ENCODE measurements at regions not wholly inside any gene's neighbourhood (a gene's known extent, or its start where the extent isn't known, plus 50 kb on each side); places are given as distances from the start of the nearest gene placed in this dataset.

GRCh38 chr16:13507530-13507929 is 412.4 kb upstream of the ERCC4 start:
- WGBS, 5 donors: 56 to 68% (median 59%) methylated on average over 5 of the region's 5 CpGs
- Histone ChIP-seq H3K36me3 (no peaks in the 10 kb centered on the region), H3K4me1 (no peaks in the 10 kb centered on the region), H3K27me3 (peaks cover 0 to 8% (median 0%) of the 10 kb centered on the region in 3 donors), H3K9me3 (peaks cover 0 to 16% (median 9%) of the 10 kb centered on the region in 4 donors), H3K4me3 (no peak overlapping the region), H3K27ac (no peak overlapping the region)
- TF ChIP-seq EP300 (IDR thresholded peaks at IDR 0.05): no peak
- TF ChIP-seq POLR2A (IDR thresholded peaks at IDR 0.05): no peak
- no peak for TF ChIP-seq POLR2AphosphoS5 (IDR thresholded peaks at IDR 0.05)
- no peak for TF ChIP-seq CTCF (IDR thresholded peaks at IDR 0.05)
- no peak for DNase-seq
- intact Hi-C loops (cut with DNase I; ENCODE audit: low total_unique reads): no loop called here

GRCh38 chr16:13510425-13511151 is 409.4 kb upstream of the ERCC4 start:
- no peaks in the 10 kb centered on the region for H3K36me3 ChIP-seq
- intact Hi-C loops (cut with DNase I; ENCODE audit: low total_unique reads): no loop called here
- H3K27me3 ChIP-seq: peaks cover 0 to 8% (median 0%) of the 10 kb centered on the region in 3 donors
- peaks cover 0 to 37% (median 21%) of the 10 kb centered on the region in 4 donors for H3K9me3 ChIP-seq
- 61 to 78% (median 74%) methylated on average over 5 of the region's 5 CpGs for WGBS, 5 donors
- no peak overlapping the region for H3K4me3 ChIP-seq
- no peak for TF ChIP-seq EP300 (IDR thresholded peaks at IDR 0.05)
- no peak for DNase-seq
- no peaks in the 10 kb centered on the region for H3K4me1 ChIP-seq
- no peak overlapping the region for H3K27ac ChIP-seq

- Histone ChIP-seq H3K4me3 (no peak overlapping the region), H3K27ac (no peak overlapping the region), H3K4me1 (no peaks in the 10 kb centered on the region), H3K27me3 (no peaks in the 10 kb centered on the region), H3K9me3 (peaks cover 0 to 27% (median 19%) of the 10 kb centered on the region in 4 donors), H3K36me3 (no peaks in the 10 kb centered on the region)
- peak in 1 of 2 donors; percentile 18 for DNase-seq
- TF ChIP-seq EP300 (IDR thresholded peaks at IDR 0.05): no peak
- TF ChIP-seq CTCF (IDR thresholded peaks at IDR 0.05): no peak
- TF ChIP-seq POLR2A (IDR thresholded peaks at IDR 0.05): no peak
- TF ChIP-seq POLR2AphosphoS5 (IDR thresholded peaks at IDR 0.05): no peak
- intact Hi-C loops (cut with DNase I; ENCODE audit: low total_unique reads): no loop called here
- WGBS, 5 donors: 44 to 73% (median 48%) methylated on average over 3 of the region's 3 CpGs
Measured at GRCh38 chr16:13517841-13518240, 402.1 kb upstream of the ERCC4 start.

- TF ChIP-seq EP300 (IDR thresholded peaks at IDR 0.05) (no peak), POLR2AphosphoS5 (IDR thresholded peaks at IDR 0.05) (no peak), POLR2A (IDR thresholded peaks at IDR 0.05) (no peak), CTCF (IDR thresholded peaks at IDR 0.05) (no peak)
- intact Hi-C loops (cut with DNase I; ENCODE audit: low total_unique reads): no loop called here
- peak in 1 of 2 donors; percentile 7 for DNase-seq
- H3K9me3 ChIP-seq: peaks cover 0 to 7% (median 7%) of the 10 kb centered on the region in 4 donors
- H3K36me3 ChIP-seq: no peaks in the 10 kb centered on the region
- WGBS, 5 donors: 63 to 85% (median 77%) methylated on average over 2 of the region's 2 CpGs
- no peaks in the 10 kb centered on the region for H3K27me3 ChIP-seq
- H3K4me3 ChIP-seq: no peak overlapping the region
- H3K4me1 ChIP-seq: no peaks in the 10 kb centered on the region
- H3K27ac ChIP-seq: no peak overlapping the region
Measured at GRCh38 chr16:13519871-13520270, 400.1 kb upstream of the ERCC4 start.

GRCh38 chr16:13521356-13521755 is 398.6 kb upstream of the ERCC4 start:
- DNase-seq: no peak
- Histone ChIP-seq H3K4me1 (no peaks in the 10 kb centered on the region), H3K27ac (no peak overlapping the region), H3K4me3 (no peak overlapping the region), H3K36me3 (no peaks in the 10 kb centered on the region), H3K9me3 (no peaks in the 10 kb centered on the region), H3K27me3 (no peaks in the 10 kb centered on the region)
- intact Hi-C loops (cut with DNase I; ENCODE audit: low total_unique reads): no loop called here
- WGBS, 5 donors: 37 to 51% (median 45%) methylated on average over 2 of the region's 2 CpGs
- TF ChIP-seq CTCF (IDR thresholded peaks at IDR 0.05) (no peak), EP300 (IDR thresholded peaks at IDR 0.05) (no peak), POLR2A (IDR thresholded peaks at IDR 0.05) (no peak), POLR2AphosphoS5 (IDR thresholded peaks at IDR 0.05) (no peak)

All from stomach (tissue), 8 donors.